ENCODE measurements at regions not wholly inside any gene's neighbourhood (a gene's known extent, or its start where the extent isn't known, plus 50 kb on each side); places are given as distances from the start of the nearest gene placed in this dataset.
A peak's percentile ranks its signal among the peaks of the same experiment; 100 is the strongest.

GRCh38 chr4:123846561-123846960 is 450.0 kb downstream of the SPRY1 start:
- H3K4me3 Mint-ChIP-seq: no peak overlapping the region
- peaks cover 18% of the 10 kb centered on the region for H3K4me1 Mint-ChIP-seq
- DNase-seq (ENCODE audit: low read depth, low spot score): no peak
- H3K36me3 Mint-ChIP-seq (ENCODE audit: low read depth): peaks cover 20% of the 10 kb centered on the region
- no peak for TF ChIP-seq CTCF (conservative IDR thresholded peaks at IDR 0.05)
- no peak overlapping the region for H3K27ac Mint-ChIP-seq (ENCODE audit: unreplicated experiment)
- H3K27me3 Mint-ChIP-seq (ENCODE audit: low read depth): no peaks in the 10 kb centered on the region
- H3K9me3 Mint-ChIP-seq: peaks cover 12% of the 10 kb centered on the region

- Mint-ChIP-seq H3K27ac (ENCODE audit: unreplicated experiment) (peak overlapping the region; percentile 35), H3K36me3 (ENCODE audit: low read depth) (peaks cover 14% of the 10 kb centered on the region), H3K4me3 (no peak overlapping the region), H3K27me3 (ENCODE audit: low read depth) (no peaks in the 10 kb centered on the region), H3K4me1 (peaks cover 13% of the 10 kb centered on the region), H3K9me3 (peaks cover 16% of the 10 kb centered on the region)
- DNase-seq (ENCODE audit: low read depth, low spot score): no peak
- no peak for TF ChIP-seq CTCF (conservative IDR thresholded peaks at IDR 0.05)
Observed at GRCh38 chr4:123848606-123849005, 452.0 kb downstream of the SPRY1 start.

GRCh38 chr4:123849495-123849894 is 452.9 kb downstream of the SPRY1 start:
- no peak for TF ChIP-seq CTCF (conservative IDR thresholded peaks at IDR 0.05)
- DNase-seq (ENCODE audit: low read depth, low spot score): no peak
- Mint-ChIP-seq H3K4me3 (no peak overlapping the region), H3K4me1 (peaks cover 18% of the 10 kb centered on the region), H3K27ac (ENCODE audit: unreplicated experiment) (no peak overlapping the region), H3K27me3 (ENCODE audit: low read depth) (no peaks in the 10 kb centered on the region), H3K36me3 (ENCODE audit: low read depth) (peaks cover 6% of the 10 kb centered on the region), H3K9me3 (peaks cover 8% of the 10 kb centered on the region)

GRCh38 chr4:123851521-123851920 is 454.9 kb downstream of the SPRY1 start:
- no peak for TF ChIP-seq CTCF (conservative IDR thresholded peaks at IDR 0.05)
- Mint-ChIP-seq H3K27me3 (ENCODE audit: low read depth) (no peaks in the 10 kb centered on the region), H3K27ac (ENCODE audit: unreplicated experiment) (no peak overlapping the region), H3K4me3 (no peak overlapping the region), H3K9me3 (peaks cover 5% of the 10 kb centered on the region), H3K36me3 (ENCODE audit: low read depth) (peaks cover 4% of the 10 kb centered on the region), H3K4me1 (peaks cover 30% of the 10 kb centered on the region)
- DNase-seq (ENCODE audit: low read depth, low spot score): no peak

GRCh38 chr4:123853651-123854050 is 457.1 kb downstream of the SPRY1 start:
- peaks cover 5% of the 10 kb centered on the region for H3K9me3 Mint-ChIP-seq
- H3K4me1 Mint-ChIP-seq: peaks cover 48% of the 10 kb centered on the region
- no peaks in the 10 kb centered on the region for H3K36me3 Mint-ChIP-seq (ENCODE audit: low read depth)
- no peak overlapping the region for H3K4me3 Mint-ChIP-seq
- no peak overlapping the region for H3K27ac Mint-ChIP-seq (ENCODE audit: unreplicated experiment)
- DNase-seq (ENCODE audit: low read depth, low spot score): no peak
- TF ChIP-seq CTCF (conservative IDR thresholded peaks at IDR 0.05): no peak
- H3K27me3 Mint-ChIP-seq (ENCODE audit: low read depth): no peaks in the 10 kb centered on the region
